HEK293 (cell line): ENCODE measurements at regions not wholly inside any gene's neighbourhood (a gene's known extent, or its start where the extent isn't known, plus 50 kb on each side); places are given as distances from the start of the nearest gene placed in this dataset.

Experiments used
- CTCF ChIA-PET: fragments of 350-600 bp; formaldehyde crosslinking; extraction: SDS; loops from one replicate; lab custom pipeline; 2021; ENCODE audit warnings: antibody characterized with exemption; lab: Yijun Ruan, JAX
- POLR2A ChIA-PET: fragments of 300-600 bp; formaldehyde crosslinking; extraction: SDS; loops from one replicate; lab custom pipeline; 2020; ENCODE audit warnings: antibody characterized with exemption, inconsistent platforms; lab: Yijun Ruan, JAX
- H3K27ac ChIP-seq: fragments of 200-500 bp; sonication (Bioruptor generic); 2 replicates; pipeline ENCODE4 v1.5.1; 2014; ENCODE audit warnings: low read depth, low read length, control low read depth, inconsistent platforms; ENCODE audit errors: extremely low read depth
- H3K36me3 ChIP-seq, 2 experiments: fragments of 200-500 bp in 1 of 2; sonication (Bioruptor generic) in 1 of 2; 1 replicate in 1 of 2; 2 replicates in 1 of 2; pipeline ENCODE4 v1.5.1; 2014 to 2017; ENCODE audit warnings: inconsistent platforms in 2 of 2, low read length in 2 of 2; ENCODE audit not compliant: control insufficient read depth in 2 of 2, insufficient read depth in 1 of 2
- H3K4me1 ChIP-seq: fragments of 200-500 bp; sonication (Bioruptor generic); 2 replicates; pipeline ENCODE4 v1.5.1; 2014; ENCODE audit warnings: mild to moderate bottlenecking, low read length, inconsistent platforms; ENCODE audit not compliant: control insufficient read depth, insufficient read depth
- H3K4me3 ChIP-seq: 2 replicates; pipeline ENCODE4 v1.5.1; 2011; ENCODE audit warnings: low read depth, mild to moderate bottlenecking, control low read depth, low read length, moderate library complexity
- H3K9me3 ChIP-seq: fragments of 200-500 bp; sonication (Bioruptor generic); 2 replicates; pipeline ENCODE4 v1.5.1; 2014; ENCODE audit warnings: low read depth, low read length, inconsistent platforms; ENCODE audit not compliant: control insufficient read depth, insufficient read depth
- KLF1 ChIP-seq: fragments of 450-650 bp; formaldehyde crosslinking; IDR thresholded peaks from 2 replicates; pipeline ENCODE4 v1.5.1; 2016; ENCODE audit warnings: missing biosample characterization, missing genetic modification characterization
- MYNN ChIP-seq: fragments of 450-650 bp; formaldehyde crosslinking; IDR thresholded peaks from 2 replicates; pipeline ENCODE4 v1.5.1; 2016; ENCODE audit warnings: missing biosample characterization, missing genetic modification characterization, borderline replicate concordance
- ZBTB17 ChIP-seq: fragments of 450-650 bp; formaldehyde crosslinking; IDR thresholded peaks from 2 replicates; pipeline ENCODE4 v1.5.1; 2016; ENCODE audit warnings: missing biosample characterization, missing genetic modification characterization
- ZBTB48 ChIP-seq: fragments of 450-650 bp; formaldehyde crosslinking; IDR thresholded peaks from 2 replicates; pipeline ENCODE4 v1.5.1; 2016; ENCODE audit warnings: missing biosample characterization, missing genetic modification characterization
- ZNF112 ChIP-seq: fragments of 450-650 bp; formaldehyde crosslinking; IDR thresholded peaks from 2 replicates; pipeline ENCODE4 v1.5.0; 2017; ENCODE audit warnings: missing biosample characterization, missing genetic modification characterization
- ZNF132 ChIP-seq: fragments of 450-650 bp; formaldehyde crosslinking; IDR thresholded peaks from 2 replicates; pipeline ENCODE4 v1.5.1; 2017; ENCODE audit warnings: missing biosample characterization, missing genetic modification characterization, borderline replicate concordance
- ZNF19 ChIP-seq: fragments of 450-650 bp; formaldehyde crosslinking; IDR thresholded peaks from 2 replicates; pipeline ENCODE4; 2016; ENCODE audit warnings: missing biosample characterization, missing genetic modification characterization, low read depth
- ZNF2 ChIP-seq: fragments of 450-650 bp; formaldehyde crosslinking; IDR thresholded peaks from 2 replicates; pipeline ENCODE4 v1.5.1; 2016; ENCODE audit warnings: missing biosample characterization, missing genetic modification characterization
- ZNF302 ChIP-seq: fragments of 450-650 bp; formaldehyde crosslinking; IDR thresholded peaks from 2 replicates; pipeline ENCODE4 v1.5.1; 2016; ENCODE audit warnings: missing biosample characterization, missing genetic modification characterization, low read depth
- ZNF335 ChIP-seq: fragments of 450-650 bp; formaldehyde crosslinking; conservative IDR thresholded peaks from 2 replicates; pipeline ENCODE4 v1.5.1; 2016; ENCODE audit warnings: missing biosample characterization, missing genetic modification characterization
- ZNF416 ChIP-seq: fragments of 450-650 bp; formaldehyde crosslinking; IDR thresholded peaks from 2 replicates; pipeline ENCODE4 v1.5.1; 2016; ENCODE audit warnings: missing biosample characterization, missing genetic modification characterization
- ZNF658 ChIP-seq: fragments of 450-650 bp; formaldehyde crosslinking; IDR thresholded peaks from 2 replicates; pipeline ENCODE4; 2016; ENCODE audit warnings: missing biosample characterization, missing genetic modification characterization
- ZNF76 ChIP-seq: fragments of 450-650 bp; formaldehyde crosslinking; IDR thresholded peaks from 2 replicates; pipeline ENCODE4; 2016; ENCODE audit warnings: low read depth, missing biosample characterization, missing genetic modification characterization, borderline replicate concordance
- ZNF785 ChIP-seq: fragments of 450-650 bp; formaldehyde crosslinking; IDR thresholded peaks from 2 replicates; pipeline ENCODE4 v1.5.1; 2016; ENCODE audit warnings: missing biosample characterization, missing genetic modification characterization
- ZNF830 ChIP-seq: fragments of 450-650 bp; IDR thresholded peaks from 2 replicates; pipeline ENCODE4 v1.5.0; 2018; ENCODE audit warnings: missing biosample characterization, missing genetic modification characterization, low read depth, mild to moderate bottlenecking, moderate library complexity
- ZNF837 ChIP-seq: fragments of 450-650 bp; formaldehyde crosslinking; IDR thresholded peaks from 2 replicates; pipeline ENCODE4 v1.5.1; 2016; ENCODE audit warnings: missing biosample characterization, missing genetic modification characterization
- TF ChIP-seq, protein P1 (sequence below): fragments of 450-650 bp; IDR thresholded peaks from 2 replicates; pipeline ENCODE4 v1.5.1; 2018; ENCODE audit warnings: missing biosample characterization, missing genetic modification characterization
- TF ChIP-seq, protein P2 (sequence below): fragments of 450-650 bp; formaldehyde crosslinking; conservative IDR thresholded peaks from 2 replicates; pipeline ENCODE4 v1.5.1; 2016; ENCODE audit warnings: low read depth, missing biosample characterization, missing genetic modification characterization
- TF ChIP-seq, protein P3 (sequence below): fragments of 450-650 bp; formaldehyde crosslinking; IDR thresholded peaks from 2 replicates; pipeline ENCODE4 v1.5.1; 2016; ENCODE audit warnings: missing biosample characterization, missing genetic modification characterization

DNA sequence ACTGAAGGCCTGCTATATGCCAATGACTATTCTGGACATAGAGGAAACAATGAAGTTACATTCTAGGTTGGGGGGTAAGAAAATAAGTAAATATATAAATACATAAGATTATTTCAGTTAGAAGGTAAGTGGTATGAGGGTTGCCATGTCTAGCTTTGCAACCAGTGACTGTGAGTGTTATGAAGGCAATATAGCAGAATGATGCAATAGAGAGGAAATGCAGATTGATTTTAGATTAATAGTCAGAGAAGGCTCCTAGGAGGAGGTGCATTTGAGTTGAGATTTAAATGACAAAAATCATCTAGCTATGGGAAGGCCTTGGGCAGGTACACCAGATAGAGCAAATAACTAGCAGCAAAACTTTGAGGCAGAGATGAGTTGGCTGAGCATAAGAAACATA lies 243.2 kb downstream of the FBXO8 start:
- ChIA-PET CTCF (interaction anchor here (0.7 kb wide), 1 partner anchor 1121 kb away, joined by 3 read pairs; no protein-coding TSS in a partner anchor), POLR2A (no interaction called here)
- Histone ChIP-seq H3K4me1 (peaks cover 3% of the 10 kb centered on the region; the same call in 1 of the 2 replicates), H3K4me3 (no peak overlapping the region), H3K27ac (no peak overlapping the region), H3K9me3 (no peaks in the 10 kb centered on the region), H3K36me3 (no peaks in the 10 kb centered on the region)
- TF ChIP-seq, protein P1, sequence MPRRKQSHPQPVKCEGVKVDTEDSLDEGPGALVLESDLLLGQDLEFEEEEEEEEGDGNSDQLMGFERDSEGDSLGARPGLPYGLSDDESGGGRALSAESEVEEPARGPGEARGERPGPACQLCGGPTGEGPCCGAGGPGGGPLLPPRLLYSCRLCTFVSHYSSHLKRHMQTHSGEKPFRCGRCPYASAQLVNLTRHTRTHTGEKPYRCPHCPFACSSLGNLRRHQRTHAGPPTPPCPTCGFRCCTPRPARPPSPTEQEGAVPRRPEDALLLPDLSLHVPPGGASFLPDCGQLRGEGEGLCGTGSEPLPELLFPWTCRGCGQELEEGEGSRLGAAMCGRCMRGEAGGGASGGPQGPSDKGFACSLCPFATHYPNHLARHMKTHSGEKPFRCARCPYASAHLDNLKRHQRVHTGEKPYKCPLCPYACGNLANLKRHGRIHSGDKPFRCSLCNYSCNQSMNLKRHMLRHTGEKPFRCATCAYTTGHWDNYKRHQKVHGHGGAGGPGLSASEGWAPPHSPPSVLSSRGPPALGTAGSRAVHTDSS (tag by site-specific recombination) = no peak
- TF ChIP-seq ZNF76 (tag by site-specific recombination) (no peak), ZNF830 (no peak)

- Histone ChIP-seq H3K36me3 (no peaks in the 10 kb centered on the region), H3K9me3 (no peaks in the 10 kb centered on the region), H3K27ac (no peak overlapping the region), H3K4me1 (peaks cover 3% of the 10 kb centered on the region; the same call in 1 of the 2 replicates), H3K4me3 (no peak overlapping the region)
- ChIA-PET CTCF (no interaction called here), POLR2A (no interaction called here)
- no peak for TF ChIP-seq ZNF785 (tag by site-specific recombination)
- TF ChIP-seq ZNF112 (tag by site-specific recombination) = no peak
- TF ChIP-seq ZNF335 = no peak
Measured at GRCh38 chr4:174038481-174038880, 245.0 kb downstream of the FBXO8 start.

GRCh38 chr4:174037631-174038030 lies 245.8 kb downstream of the FBXO8 start:
- CTCF ChIA-PET = interaction anchor here (0.7 kb wide), 1 partner anchor 117 kb away, joined by 3 read pairs; no protein-coding TSS in a partner anchor
- peaks cover 3% of the 10 kb centered on the region; the same call in 1 of the 2 replicates for H3K4me1 ChIP-seq
- no peaks in the 10 kb centered on the region for H3K9me3 ChIP-seq
- no peak overlapping the region for H3K4me3 ChIP-seq
- TF ChIP-seq ZNF132 (tag by site-specific recombination) = no peak
- no peak for TF ChIP-seq MYNN (tag by site-specific recombination)
- no peak for TF ChIP-seq KLF1 (tag by site-specific recombination)
- no peak for TF ChIP-seq ZNF302
- TF ChIP-seq ZNF837 (tag by site-specific recombination) = no peak
- TF ChIP-seq ZBTB48 (tag by site-specific recombination) = no peak
- TF ChIP-seq, protein P2, sequence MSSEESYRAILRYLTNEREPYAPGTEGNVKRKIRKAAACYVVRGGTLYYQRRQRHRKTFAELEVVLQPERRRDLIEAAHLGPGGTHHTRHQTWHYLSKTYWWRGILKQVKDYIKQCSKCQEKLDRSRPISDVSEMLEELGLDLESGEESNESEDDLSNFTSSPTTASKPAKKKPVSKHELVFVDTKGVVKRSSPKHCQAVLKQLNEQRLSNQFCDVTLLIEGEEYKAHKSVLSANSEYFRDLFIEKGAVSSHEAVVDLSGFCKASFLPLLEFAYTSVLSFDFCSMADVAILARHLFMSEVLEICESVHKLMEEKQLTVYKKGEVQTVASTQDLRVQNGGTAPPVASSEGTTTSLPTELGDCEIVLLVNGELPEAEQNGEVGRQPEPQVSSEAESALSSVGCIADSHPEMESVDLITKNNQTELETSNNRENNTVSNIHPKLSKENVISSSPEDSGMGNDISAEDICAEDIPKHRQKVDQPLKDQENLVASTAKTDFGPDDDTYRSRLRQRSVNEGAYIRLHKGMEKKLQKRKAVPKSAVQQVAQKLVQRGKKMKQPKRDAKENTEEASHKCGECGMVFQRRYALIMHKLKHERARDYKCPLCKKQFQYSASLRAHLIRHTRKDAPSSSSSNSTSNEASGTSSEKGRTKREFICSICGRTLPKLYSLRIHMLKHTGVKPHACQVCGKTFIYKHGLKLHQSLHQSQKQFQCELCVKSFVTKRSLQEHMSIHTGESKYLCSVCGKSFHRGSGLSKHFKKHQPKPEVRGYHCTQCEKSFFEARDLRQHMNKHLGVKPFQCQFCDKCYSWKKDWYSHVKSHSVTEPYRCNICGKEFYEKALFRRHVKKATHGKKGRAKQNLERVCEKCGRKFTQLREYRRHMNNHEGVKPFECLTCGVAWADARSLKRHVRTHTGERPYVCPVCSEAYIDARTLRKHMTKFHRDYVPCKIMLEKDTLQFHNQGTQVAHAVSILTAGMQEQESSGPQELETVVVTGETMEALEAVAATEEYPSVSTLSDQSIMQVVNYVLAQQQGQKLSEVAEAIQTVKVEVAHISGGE = no peak
- TF ChIP-seq ZNF658 (tag by site-specific recombination) = no peak
- no peak for TF ChIP-seq ZNF416 (tag by site-specific recombination)
- no peak for TF ChIP-seq ZBTB17 (tag by site-specific recombination)
- no peak for TF ChIP-seq ZNF76 (tag by site-specific recombination)
- TF ChIP-seq ZNF2 (tag by site-specific recombination) = no peak
- TF ChIP-seq, protein P3, sequence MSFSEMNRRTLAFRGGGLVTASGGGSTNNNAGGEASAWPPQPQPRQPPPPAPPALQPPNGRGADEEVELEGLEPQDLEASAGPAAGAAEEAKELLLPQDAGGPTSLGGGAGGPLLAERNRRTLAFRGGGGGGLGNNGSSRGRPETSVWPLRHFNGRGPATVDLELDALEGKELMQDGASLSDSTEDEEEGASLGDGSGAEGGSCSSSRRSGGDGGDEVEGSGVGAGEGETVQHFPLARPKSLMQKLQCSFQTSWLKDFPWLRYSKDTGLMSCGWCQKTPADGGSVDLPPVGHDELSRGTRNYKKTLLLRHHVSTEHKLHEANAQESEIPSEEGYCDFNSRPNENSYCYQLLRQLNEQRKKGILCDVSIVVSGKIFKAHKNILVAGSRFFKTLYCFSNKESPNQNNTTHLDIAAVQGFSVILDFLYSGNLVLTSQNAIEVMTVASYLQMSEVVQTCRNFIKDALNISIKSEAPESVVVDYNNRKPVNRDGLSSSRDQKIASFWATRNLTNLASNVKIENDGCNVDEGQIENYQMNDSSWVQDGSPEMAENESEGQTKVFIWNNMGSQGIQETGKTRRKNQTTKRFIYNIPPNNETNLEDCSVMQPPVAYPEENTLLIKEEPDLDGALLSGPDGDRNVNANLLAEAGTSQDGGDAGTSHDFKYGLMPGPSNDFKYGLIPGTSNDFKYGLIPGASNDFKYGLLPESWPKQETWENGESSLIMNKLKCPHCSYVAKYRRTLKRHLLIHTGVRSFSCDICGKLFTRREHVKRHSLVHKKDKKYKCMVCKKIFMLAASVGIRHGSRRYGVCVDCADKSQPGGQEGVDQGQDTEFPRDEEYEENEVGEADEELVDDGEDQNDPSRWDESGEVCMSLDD (tag by site-specific recombination) = no peak
- no peak for TF ChIP-seq ZNF19 (tag by site-specific recombination)
- no peak overlapping the region for H3K27ac ChIP-seq
- POLR2A ChIA-PET = no interaction called here
- no peaks in the 10 kb centered on the region for H3K36me3 ChIP-seq
